Glomerular visceral epithelial cell (primary cell): ENCODE measurements at regions not wholly inside any gene's neighbourhood (a gene's known extent, or its start where the extent isn't known, plus 50 kb on each side); places are given as distances from the start of the nearest gene placed in this dataset.
"Not testable (repeated sequence)": the region's sequence is repeated elsewhere in the genome, so short reads cannot be mapped to it uniquely, and the experiment has no call there.

Source experiments
- DNase-seq: peaks from one replicate; pipeline ENCODE4 v3.0.0-alpha.2; 2016; ENCODE audit errors: extremely low spot score

- not testable (repeated sequence) for DNase-seq
Measured at GRCh38 chr9:66152406-66152805, 415.5 kb downstream of the FOXD4L4 start.

- DNase-seq = peak; percentile 74
Measured at GRCh38 chr9:66153021-66153725, 416.2 kb downstream of the FOXD4L4 start.

- DNase-seq = not testable (repeated sequence)
Measured at GRCh38 chr9:66153971-66154691, 417.2 kb downstream of the FOXD4L4 start.

GRCh38 chr9:66182316-66182715 is 445.4 kb downstream of the FOXD4L4 start:
- DNase-seq = not testable (repeated sequence)

- not testable (repeated sequence) for DNase-seq
Measured at GRCh38 chr9:66183648-66184047, 446.7 kb downstream of the FOXD4L4 start.

- not testable (repeated sequence) for DNase-seq
Measured at GRCh38 chr9:66197199-66197598, 460.3 kb downstream of the FOXD4L4 start.

GRCh38 chr9:66198421-66198820 is 461.5 kb downstream of the FOXD4L4 start:
- DNase-seq = not testable (repeated sequence)

GRCh38 chr9:66206617-66207016 is 469.7 kb downstream of the FOXD4L4 start:
- DNase-seq = not testable (repeated sequence)

- DNase-seq = not testable (repeated sequence)
Measured at GRCh38 chr9:66207914-66208313, 471.0 kb downstream of the FOXD4L4 start.

GRCh38 chr9:66244763-66245162 is 507.8 kb downstream of the FOXD4L4 start:
- not testable (repeated sequence) for DNase-seq

- not testable (repeated sequence) for DNase-seq
Measured at GRCh38 chr9:66245481-66245880, 508.5 kb downstream of the FOXD4L4 start.

GRCh38 chr9:66257581-66257980 is 520.6 kb downstream of the FOXD4L4 start:
- not testable (repeated sequence) for DNase-seq

- DNase-seq = not testable (repeated sequence)
Measured at GRCh38 chr9:66261576-66261975, 524.6 kb downstream of the FOXD4L4 start.

- peak; percentile 0 for DNase-seq
Measured at GRCh38 chr9:66263621-66264020, 526.7 kb downstream of the FOXD4L4 start.

- peak; percentile 0 for DNase-seq
Measured at GRCh38 chr9:66264786-66265185, 527.8 kb downstream of the FOXD4L4 start.

- DNase-seq = not testable (repeated sequence)
Measured at GRCh38 chr9:66266202-66266601, 529.3 kb downstream of the FOXD4L4 start.

GRCh38 chr9:66266856-66267430 is 530.0 kb downstream of the FOXD4L4 start:
- not testable (repeated sequence) for DNase-seq

GRCh38 chr9:66267684-66268083 is 530.7 kb downstream of the FOXD4L4 start:
- DNase-seq = not testable (repeated sequence)

GRCh38 chr9:66269024-66269423 is 532.1 kb downstream of the FOXD4L4 start:
- DNase-seq = not testable (repeated sequence)

GRCh38 chr9:66269783-66270182 is 532.8 kb downstream of the FOXD4L4 start:
- DNase-seq = not testable (repeated sequence)

- not testable (repeated sequence) for DNase-seq
Measured at GRCh38 chr9:66278809-66279208, 541.9 kb downstream of the FOXD4L4 start.
